ENCODE measurements at regions not wholly inside any gene's neighbourhood (a gene's known extent, or its start where the extent isn't known, plus 50 kb on each side); places are given as distances from the start of the nearest gene placed in this dataset.

DNA sequence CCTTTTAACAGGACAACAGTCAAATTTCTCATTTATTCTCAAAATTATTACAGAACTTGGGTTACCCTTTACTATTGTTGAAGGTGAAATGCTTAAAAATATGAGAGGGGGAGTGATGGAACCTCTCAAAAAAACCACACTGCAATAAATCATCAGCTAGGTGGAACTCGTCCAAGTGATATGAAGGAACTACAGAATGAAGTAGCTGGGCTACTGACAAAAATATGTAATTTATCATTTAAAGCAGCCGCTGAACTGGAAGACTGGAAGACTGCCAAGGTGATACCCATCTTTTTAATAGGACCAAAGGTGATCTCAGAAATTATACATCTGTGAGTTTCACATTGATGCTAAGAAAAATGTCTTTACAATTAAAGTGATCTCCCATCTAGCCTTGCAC is 597.7 kb upstream of the TENM3 start:
- TF ChIP-seq POLR2A (IDR thresholded peaks at IDR 0.05): no peak
- TF ChIP-seq, protein P1, sequence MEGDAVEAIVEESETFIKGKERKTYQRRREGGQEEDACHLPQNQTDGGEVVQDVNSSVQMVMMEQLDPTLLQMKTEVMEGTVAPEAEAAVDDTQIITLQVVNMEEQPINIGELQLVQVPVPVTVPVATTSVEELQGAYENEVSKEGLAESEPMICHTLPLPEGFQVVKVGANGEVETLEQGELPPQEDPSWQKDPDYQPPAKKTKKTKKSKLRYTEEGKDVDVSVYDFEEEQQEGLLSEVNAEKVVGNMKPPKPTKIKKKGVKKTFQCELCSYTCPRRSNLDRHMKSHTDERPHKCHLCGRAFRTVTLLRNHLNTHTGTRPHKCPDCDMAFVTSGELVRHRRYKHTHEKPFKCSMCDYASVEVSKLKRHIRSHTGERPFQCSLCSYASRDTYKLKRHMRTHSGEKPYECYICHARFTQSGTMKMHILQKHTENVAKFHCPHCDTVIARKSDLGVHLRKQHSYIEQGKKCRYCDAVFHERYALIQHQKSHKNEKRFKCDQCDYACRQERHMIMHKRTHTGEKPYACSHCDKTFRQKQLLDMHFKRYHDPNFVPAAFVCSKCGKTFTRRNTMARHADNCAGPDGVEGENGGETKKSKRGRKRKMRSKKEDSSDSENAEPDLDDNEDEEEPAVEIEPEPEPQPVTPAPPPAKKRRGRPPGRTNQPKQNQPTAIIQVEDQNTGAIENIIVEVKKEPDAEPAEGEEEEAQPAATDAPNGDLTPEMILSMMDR (IDR thresholded peaks at IDR 0.05): no peak
